CD4-positive, alpha-beta T cell treated with Interferon alpha-2 for 1 hour (primary cell): ENCODE measurements at regions not wholly inside any gene's neighbourhood (a gene's known extent, or its start where the extent isn't known, plus 50 kb on each side); places are given as distances from the start of the nearest gene placed in this dataset.

Experiments
- DNase-seq, 2 donors: peaks; one replicate each; pipeline ENCODE4 v3.0.0-alpha.2; 2020 to 2022

DNA sequence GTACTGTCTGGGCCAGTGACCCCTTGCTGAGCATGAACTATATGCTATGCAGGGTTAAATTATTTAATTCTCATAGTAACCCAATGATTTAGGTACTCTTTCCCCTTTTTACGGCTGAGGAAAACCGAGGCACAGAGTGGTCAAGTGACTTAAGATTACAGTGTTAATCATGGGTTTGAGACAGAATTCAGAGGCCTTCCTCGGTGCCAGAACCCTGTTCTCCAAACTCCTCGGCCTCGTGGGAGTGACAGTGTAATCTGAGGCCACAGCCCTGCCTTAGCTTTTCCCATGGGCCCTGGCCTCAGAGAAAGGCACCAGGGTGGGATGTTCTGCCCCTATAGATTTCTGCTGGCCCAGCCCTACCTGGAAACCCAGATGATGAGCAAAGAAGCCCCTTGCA lies 86.4 kb upstream of the ZNF648 start:
- DNase-seq, result no peak

DNA sequence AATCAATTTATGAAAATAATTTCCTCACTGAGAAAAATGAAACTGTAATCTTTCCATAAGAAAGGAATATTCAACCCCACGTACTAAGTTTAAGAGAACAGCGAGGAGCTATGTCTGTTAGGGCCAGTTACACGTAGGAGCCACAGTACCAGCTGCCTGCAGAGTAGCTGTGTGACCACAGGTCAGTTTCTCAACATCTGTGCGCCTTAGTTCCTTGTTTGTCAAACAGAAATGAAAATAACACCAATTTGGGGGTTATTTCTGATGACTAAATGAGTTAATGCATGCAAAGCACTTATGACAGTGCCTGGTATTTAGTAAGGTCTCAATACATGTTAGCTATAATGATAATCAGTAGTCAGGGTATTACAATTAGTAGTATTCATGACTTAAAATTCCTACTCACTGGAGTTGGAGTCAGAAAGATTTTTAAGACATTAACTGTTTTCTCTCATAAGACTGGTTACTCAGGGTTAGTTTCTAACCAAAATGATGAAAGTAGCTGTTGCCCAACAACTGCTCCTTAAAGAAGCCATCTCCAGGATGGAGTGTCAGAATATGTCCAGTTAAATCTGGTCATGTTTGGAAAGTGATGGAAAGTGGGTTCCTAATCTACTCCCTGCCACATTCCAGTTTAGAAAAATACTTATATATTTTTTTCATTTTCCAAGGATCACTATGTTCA lies 85.8 kb upstream of the ZNF648 start:
- DNase-seq, result peak; percentile 19 to 71

GRCh38 chr1:182146286-182146685 lies 84.8 kb upstream of the ZNF648 start:
- no peak for DNase-seq

GRCh38 chr1:182145441-182145840 lies 83.9 kb upstream of the ZNF648 start:
- no peak for DNase-seq

DNA sequence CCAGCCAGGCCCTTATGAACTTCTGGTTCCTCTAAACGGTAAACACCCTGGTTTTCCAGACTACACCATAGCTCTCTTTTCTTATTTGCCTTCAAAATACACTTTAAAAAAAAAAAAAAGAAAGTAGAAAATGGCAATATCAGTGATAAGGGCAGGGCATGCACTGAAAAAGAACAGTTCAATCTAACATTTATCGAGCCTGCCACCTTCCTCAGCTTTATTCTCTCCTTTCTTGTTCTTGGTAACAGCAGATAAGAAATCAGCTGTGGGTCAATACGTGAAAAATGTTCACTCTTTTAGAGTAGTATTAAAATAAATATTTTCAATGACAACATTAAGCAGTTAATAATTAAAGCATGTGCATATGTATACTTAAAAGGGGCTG lies 83.1 kb upstream of the ZNF648 start:
- no peak for DNase-seq

- DNase-seq, result peak; percentile 4 to 70
Measured at GRCh38 chr1:182143825-182144645, 82.5 kb upstream of the ZNF648 start.

DNA sequence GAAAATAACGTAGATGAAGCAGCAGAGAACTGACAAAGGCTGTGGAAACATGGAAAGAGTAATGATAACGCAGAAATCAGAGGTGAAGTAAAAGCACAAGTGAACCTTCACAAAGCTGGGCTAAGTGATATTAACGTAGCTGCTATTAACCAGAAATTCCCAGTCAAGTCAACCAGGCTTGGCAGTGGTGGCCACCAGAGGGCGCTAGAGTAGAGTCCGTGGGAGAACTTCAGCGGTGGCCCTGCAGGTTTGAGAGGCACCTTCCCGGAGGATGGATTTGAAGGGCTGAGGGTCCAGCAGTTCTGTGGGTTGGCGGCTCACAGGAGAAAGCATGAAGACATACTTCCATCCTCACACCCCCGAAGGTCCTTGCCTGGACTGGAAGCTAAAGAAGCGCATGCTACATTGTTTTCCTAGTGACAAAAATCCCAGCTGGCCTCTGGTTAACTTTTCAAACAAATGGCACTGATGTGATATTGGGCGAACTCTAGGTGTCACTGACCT lies 81.7 kb upstream of the ZNF648 start:
- DNase-seq, result peak; percentile 77 to 84

DNA sequence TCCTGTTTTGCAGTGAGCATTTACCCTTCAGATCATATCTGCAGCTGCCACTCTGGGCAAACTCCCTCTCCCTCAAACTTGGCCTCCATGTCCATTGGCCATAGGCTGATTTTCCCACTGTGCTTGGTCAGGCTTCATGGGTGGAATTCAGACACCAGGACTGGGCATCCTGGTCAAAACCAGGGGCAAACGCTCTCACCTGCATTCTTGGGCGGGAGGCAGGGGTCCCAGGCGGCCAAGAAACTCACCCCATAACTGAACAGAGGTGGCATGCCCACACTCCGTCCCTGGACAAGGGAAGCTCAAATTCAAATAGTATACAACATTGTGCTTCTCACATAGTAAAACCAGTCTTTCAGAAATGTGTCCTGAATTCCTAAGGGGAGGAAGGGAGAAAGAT lies 81.1 kb upstream of the ZNF648 start:
- no peak for DNase-seq

GRCh38 chr1:182141040-182141439 lies 79.5 kb upstream of the ZNF648 start:
- DNase-seq, result no peak

DNA sequence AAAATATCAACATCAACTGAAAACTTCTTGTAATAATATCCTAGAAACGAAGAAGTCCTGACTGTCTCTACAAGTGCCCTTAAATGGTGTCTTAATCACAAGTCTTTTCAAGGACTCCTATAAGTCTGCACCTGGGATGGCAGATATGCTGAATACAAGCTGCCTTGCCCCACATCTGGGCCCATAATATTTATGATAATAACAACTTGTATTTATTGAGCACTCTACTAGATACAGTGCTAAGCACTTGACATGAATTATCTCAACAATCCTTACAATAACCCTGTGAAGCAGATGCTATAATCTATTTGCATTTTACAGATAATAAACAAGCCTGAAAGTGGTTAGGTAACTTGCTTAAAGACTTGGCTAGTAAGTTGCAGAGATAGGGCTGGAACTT lies 78.0 kb upstream of the ZNF648 start:
- DNase-seq, result no peak

GRCh38 chr1:182137546-182137945 lies 76.0 kb upstream of the ZNF648 start:
- DNase-seq, result no peak

DNA sequence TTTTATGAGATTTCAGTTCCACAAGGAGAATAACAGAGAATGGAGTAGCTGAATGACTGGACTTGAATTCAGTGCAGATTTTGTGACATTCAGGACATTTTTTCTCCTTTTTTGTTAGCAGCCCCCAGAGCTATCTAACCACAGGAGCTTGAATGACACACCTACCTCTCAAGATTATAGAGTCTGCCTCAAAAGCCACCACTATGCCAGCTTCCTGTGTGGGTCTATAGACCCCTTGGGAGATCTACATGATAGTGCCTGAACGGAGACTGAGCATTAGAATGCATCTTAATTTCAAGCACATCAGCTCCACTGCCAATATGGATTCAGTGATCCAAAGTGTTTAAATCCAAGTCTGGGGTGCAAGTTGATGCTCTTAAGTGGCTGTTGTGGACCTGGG lies 74.4 kb upstream of the ZNF648 start:
- DNase-seq, result no peak

DNA sequence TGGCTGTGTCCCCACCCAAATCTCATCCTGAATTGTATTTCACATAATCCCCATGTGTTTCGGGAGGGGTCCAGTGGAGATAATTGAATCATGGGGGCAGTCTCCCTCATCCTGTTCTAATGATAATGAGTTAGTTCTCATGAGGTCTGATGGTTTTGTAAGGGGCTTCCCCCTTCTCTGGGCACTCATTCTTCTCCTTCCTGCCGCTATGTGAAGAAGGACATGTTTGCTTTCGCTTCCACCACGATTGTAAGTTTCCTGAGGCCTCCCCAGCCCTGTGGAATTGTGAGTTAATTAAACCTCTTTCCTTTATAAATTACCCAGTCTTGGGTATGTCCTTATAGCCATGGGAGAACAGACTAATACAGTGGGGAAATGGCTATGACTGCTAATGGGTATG lies 72.7 kb upstream of the ZNF648 start:
- DNase-seq, result no peak

GRCh38 chr1:182133181-182133580 lies 71.7 kb upstream of the ZNF648 start:
- DNase-seq, result no peak

- DNase-seq, result no peak
Measured at GRCh38 chr1:182129398-182129797, 67.9 kb upstream of the ZNF648 start.

DNA sequence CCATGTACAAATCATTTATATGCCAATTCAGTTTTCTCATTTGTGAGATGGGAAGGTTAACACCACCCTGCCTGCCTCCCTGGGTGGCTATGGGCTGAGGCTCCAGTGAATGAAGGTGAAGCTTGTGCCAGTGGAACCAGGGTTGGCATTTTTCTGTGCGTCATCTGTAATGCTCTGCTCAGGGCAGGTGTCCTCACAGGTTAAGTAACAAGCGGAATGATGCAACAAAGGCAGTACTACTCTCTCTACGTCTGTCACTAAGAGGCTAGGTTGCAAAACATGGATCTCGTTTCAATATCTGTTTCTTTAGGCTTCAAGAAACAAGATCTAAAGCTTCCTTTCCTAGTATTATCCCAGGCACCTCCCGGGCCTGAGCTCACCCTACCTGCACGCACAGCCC lies 67.0 kb upstream of the ZNF648 start:
- no peak for DNase-seq

- no peak for DNase-seq
Measured at GRCh38 chr1:182127656-182128055, 66.1 kb upstream of the ZNF648 start.

DNA sequence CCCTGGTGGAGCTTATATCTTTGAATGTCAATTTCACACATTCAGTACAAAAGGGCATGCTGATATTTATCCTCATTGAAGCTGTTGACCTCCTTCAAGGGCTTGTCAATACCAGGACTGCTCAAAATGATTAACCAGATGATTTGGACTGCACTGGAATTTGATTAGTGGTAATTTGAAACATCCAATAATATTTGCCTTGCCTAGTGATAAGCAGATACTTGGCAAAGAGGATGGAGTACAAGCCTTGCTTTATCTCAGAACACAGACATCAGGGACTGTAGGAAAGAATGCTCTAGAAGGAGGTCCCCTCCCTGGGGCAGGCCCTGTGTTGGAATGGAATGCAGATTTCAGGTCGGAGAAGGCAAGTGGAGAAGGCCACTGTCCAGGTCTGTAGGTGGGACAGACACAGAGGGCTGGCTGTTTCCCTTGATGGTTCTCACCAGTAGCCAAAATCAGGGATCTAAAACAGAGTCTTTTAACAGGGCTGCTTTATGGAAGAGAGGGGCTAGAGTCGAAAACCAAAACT lies 64.8 kb upstream of the ZNF648 start:
- DNase-seq, result no peak

DNA sequence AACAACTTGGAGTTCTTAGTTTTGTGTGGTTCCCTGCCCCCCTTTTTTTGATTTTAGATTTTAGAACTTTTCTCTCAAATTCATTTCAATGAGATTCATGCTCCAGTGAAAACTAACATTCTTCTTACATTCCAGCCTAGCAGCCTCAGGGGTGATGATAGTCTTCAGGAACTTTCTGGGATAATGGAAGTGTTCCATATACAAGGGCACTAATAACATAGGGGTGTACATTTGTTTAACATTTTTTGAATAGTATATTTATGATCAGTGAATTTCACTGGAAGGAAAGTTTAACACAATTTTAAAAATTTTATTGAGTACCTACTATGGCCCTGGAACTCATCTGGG lies 61.4 kb upstream of the ZNF648 start:
- DNase-seq, result no peak

GRCh38 chr1:182122256-182122912 lies 60.9 kb upstream of the ZNF648 start:
- no peak for DNase-seq

DNA sequence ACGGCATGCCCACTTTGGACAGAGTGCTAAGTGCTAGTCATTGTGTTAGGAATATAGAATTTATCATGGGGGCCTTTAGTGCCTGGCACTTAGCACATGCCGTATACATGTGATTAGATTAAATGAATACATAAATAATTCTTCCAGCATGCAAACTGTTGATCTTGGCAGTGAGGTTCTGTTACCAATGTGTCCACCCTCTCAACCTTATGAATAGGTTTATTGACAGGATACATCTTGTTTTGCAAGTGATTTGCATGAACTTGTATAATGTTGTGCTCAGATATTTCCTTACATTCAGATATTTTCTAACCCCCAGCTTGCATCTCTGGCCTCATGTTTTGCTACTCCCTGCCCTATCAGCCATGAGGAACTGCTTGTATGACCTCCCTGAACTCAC lies 60.3 kb upstream of the ZNF648 start:
- no peak for DNase-seq

DNA sequence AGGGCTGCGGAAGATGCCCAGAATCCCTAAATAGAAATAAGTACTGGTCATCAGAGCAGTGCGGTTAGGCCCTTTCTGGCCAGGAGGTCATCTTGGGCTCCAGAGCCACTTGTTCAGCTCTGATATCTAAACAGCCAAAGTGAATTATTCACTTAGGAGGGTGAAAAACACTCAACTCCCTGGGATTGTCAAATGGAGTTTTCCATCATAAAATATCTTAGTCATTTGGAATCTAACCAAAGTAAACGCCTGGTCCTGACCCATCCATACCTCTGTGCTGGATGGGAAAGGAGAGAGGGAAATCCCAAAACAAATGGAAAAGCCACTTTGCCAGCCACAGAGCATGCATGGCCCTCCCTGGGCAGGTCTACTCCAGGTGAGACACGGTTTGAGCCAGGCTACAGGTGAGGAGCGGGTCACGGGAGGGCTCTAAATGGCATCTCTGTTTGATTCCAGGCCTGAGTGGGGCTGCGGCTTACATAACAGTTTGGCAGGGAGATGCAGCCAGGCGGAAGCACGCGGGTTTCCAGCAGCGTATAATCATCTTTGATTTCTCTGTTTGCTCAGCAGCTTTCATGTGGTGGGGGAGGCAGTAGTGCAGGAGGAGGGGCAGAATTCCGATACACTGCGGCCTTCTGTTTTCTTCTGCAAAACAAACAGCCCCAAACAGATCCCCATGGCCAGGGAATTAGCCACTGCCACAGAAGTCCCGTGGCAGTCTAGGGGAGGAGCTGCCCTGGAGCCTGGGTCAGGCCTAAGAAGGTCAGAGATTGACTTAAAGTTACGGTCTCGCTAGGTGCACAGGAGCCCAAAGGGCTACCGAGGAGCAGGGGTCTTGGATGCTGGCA lies 59.1 kb upstream of the ZNF648 start:
- no peak for DNase-seq

DNA sequence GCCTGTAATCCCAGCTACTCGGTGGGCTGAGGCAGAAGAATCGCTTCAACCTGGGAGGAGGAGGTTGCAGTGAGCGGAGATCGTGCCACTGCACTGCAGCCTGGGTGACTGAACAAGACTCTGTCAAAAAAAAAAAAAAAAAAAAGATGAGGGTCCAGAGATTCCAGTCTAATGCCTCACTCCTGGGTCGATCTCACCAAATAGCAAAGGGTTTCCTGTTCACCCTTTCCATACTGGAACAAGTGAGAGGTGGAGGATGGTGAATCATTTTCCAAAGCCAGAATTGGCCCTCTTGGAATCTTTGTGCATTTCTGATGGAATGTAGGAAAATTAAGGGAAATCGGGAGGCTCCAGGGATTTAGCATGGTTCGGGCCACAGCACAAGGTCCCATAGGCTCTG lies 58.1 kb upstream of the ZNF648 start:
- no peak for DNase-seq
